SK-N-SH (cell line): ENCODE measurements at regions not wholly inside any gene's neighbourhood (a gene's known extent, or its start where the extent isn't known, plus 50 kb on each side); places are given as distances from the start of the nearest gene placed in this dataset.

Source experiments
- CTCF ChIA-PET: fragments of 300-600, 350-600 bp; formaldehyde crosslinking; extraction: SDS; loops from one replicate; lab custom pipeline; 2021; lab: Yijun Ruan, JAX
- POLR2A ChIA-PET: fragments of 350-600 bp; sonication (Branson Sonifier 250); formaldehyde crosslinking; extraction: SDS; loops from one replicate; lab custom pipeline; 2020; ENCODE audit warnings: antibody characterized with exemption, inconsistent platforms; lab: Yijun Ruan, JAX
- DNase-seq: peaks from one replicate; pipeline ENCODE4 v3.0.0; 2012
- H2AFZ ChIP-seq: fragments of 200-600 bp; sonication (generic); 2 replicates; pipeline ENCODE4 v1.8.1; 2016; ENCODE audit warnings: antibody characterized with exemption, mild to moderate bottlenecking, low read depth
- H3F3A ChIP-seq: fragments of 200-600 bp; sonication (generic); replicated peaks from 2 replicates; pipeline ENCODE3; 2016; ENCODE audit warnings: antibody characterized with exemption, mild to moderate bottlenecking; ENCODE audit not compliant: insufficient read depth
- H3K27ac ChIP-seq, 2 experiments: fragments of 200-500 bp in 1 of 2; fragments of 200-600 bp in 1 of 2; sonication (Bioruptor generic) in 1 of 2; sonication (generic), shearing (Covaris generic) in 1 of 2; 2 replicates each; pipeline versions ENCODE4 v1.5.1 to v1.6.1; 2014 to 2016; ENCODE audit warnings: low read depth in 2 of 2, inconsistent platforms in 1 of 2, low read length in 1 of 2, mild to moderate bottlenecking in 1 of 2, mixed read lengths in 1 of 2
- H3K27me3 ChIP-seq: fragments of 200-600 bp; sonication (generic), shearing (Covaris generic); 2 replicates; pipeline ENCODE4 v1.6.1; 2016; ENCODE audit warnings: mixed run types; ENCODE audit not compliant: insufficient read depth
- H3K36me3 ChIP-seq, 2 experiments: fragments of 200-500 bp in 1 of 2; fragments of 200-600 bp in 1 of 2; sonication (Bioruptor generic) in 1 of 2; sonication (generic) in 1 of 2; replicated peaks in 1 of 2; 2 replicates each; pipeline versions ENCODE3 to v1.5.1; 2014 to 2016; ENCODE audit warnings: low read length in 1 of 2, mild to moderate bottlenecking in 1 of 2; ENCODE audit not compliant: insufficient read depth in 2 of 2, control insufficient read depth in 1 of 2
- H3K4me1 ChIP-seq, 2 experiments: fragments of 200-500 bp in 1 of 2; fragments of 200-600 bp in 1 of 2; sonication (Bioruptor generic) in 1 of 2; sonication (generic), shearing (Covaris generic) in 1 of 2; 2 replicates each; pipeline versions ENCODE4 v1.5.1 to v1.6.1; 2014 to 2016; ENCODE audit warnings: low read depth in 1 of 2, low read length in 1 of 2, mixed run types in 1 of 2; ENCODE audit not compliant: insufficient read depth in 2 of 2, control insufficient read depth in 1 of 2
- H3K4me2 ChIP-seq: fragments of 200-600 bp; sonication (generic), shearing (Covaris generic); 2 replicates; pipeline ENCODE4 v1.6.1; 2017; ENCODE audit warnings: mixed run types
- H3K4me3 ChIP-seq, 2 experiments: fragments of 200-500 bp in 1 of 2; fragments of 200-600 bp in 1 of 2; sonication (Bioruptor generic) in 1 of 2; sonication (generic), shearing (Covaris generic) in 1 of 2; 2 replicates each; pipeline versions ENCODE4 v1.5.1 to v1.8.1; 2014 to 2016; ENCODE audit warnings: low read depth in 2 of 2, inconsistent platforms in 1 of 2, low read length in 1 of 2, mild to moderate bottlenecking in 1 of 2, mixed read lengths in 1 of 2, moderate library complexity in 1 of 2
- H3K79me2 ChIP-seq: fragments of 200-600 bp; sonication (generic); 2 replicates; pipeline ENCODE4 v1.8.1; 2017; ENCODE audit warnings: mild to moderate bottlenecking; ENCODE audit not compliant: insufficient read depth
- H3K9ac ChIP-seq: fragments of 200-600 bp; sonication (generic); 2 replicates; pipeline ENCODE4 v1.6.1; 2017; ENCODE audit warnings: mixed run types
- H3K9me2 ChIP-seq: fragments of 200-600 bp; sonication (generic); 2 replicates; pipeline ENCODE4 v1.6.1; 2017; ENCODE audit warnings: mixed run types
- H3K9me3 ChIP-seq: fragments of 200-600 bp; sonication (generic); 2 replicates; pipeline ENCODE4 v1.6.1; 2017; ENCODE audit warnings: mixed run types, mild to moderate bottlenecking, moderate library complexity
- H4K20me1 ChIP-seq: fragments of 200-600 bp; sonication (generic); 2 replicates; pipeline ENCODE4 v1.6.1; 2017; ENCODE audit warnings: mild to moderate bottlenecking, mixed run types; ENCODE audit not compliant: insufficient read depth
- CHD2 ChIP-seq: fragments of 150-350 bp; IDR thresholded peaks from 2 replicates; pipeline ENCODE4 v1.6.1; 2018; ENCODE audit warnings: low read length; ENCODE audit not compliant: partially characterized antibody
- CTCF ChIP-seq: fragments of 200-600 bp; sonication (generic); IDR thresholded peaks from 2 replicates; pipeline ENCODE4 v1.6.1; 2017; ENCODE audit warnings: antibody characterized with exemption, mild to moderate bottlenecking, moderate library complexity
- EP300 ChIP-seq, 2 experiments: IDR thresholded peaks; 2 replicates each; pipeline versions ENCODE4 v1.4.0 to v1.6.1; 2012; ENCODE audit warnings: borderline replicate concordance in 1 of 2, low read depth in 1 of 2, low read length in 1 of 2
- GABPA ChIP-seq: IDR thresholded peaks from 2 replicates; pipeline ENCODE4 v1.4.0; 2012; ENCODE audit warnings: low read depth, mild to moderate bottlenecking
- GATA2 ChIP-seq: sonication (generic); formaldehyde crosslinking; IDR thresholded peaks from 2 replicates; pipeline ENCODE4 v1.5.0; 2020; ENCODE audit warnings: mild to moderate bottlenecking, missing genetic modification reagents
- MEF2A ChIP-seq: IDR thresholded peaks from 2 replicates; pipeline ENCODE4 v1.4.0; 2012; ENCODE audit warnings: low read depth, borderline replicate concordance
- NFIC ChIP-seq: IDR thresholded peaks from 2 replicates; pipeline ENCODE4 v1.4.0; 2012; ENCODE audit warnings: borderline replicate concordance
- POLR2AphosphoS5 ChIP-seq: IDR thresholded peaks from 2 replicates; pipeline ENCODE4 v1.6.1; 2012; ENCODE audit warnings: low read depth, low read length
- REST ChIP-seq: IDR thresholded peaks from 2 replicates; pipeline ENCODE4 v1.6.1; 2012; ENCODE audit warnings: mild to moderate bottlenecking, low read depth, low read length, moderate library complexity
- RFX5 ChIP-seq: IDR thresholded peaks from 2 replicates; pipeline ENCODE4 v1.6.1; 2012; ENCODE audit warnings: mild to moderate bottlenecking, improper control_type of control experiment, low read length
- SMC3 ChIP-seq: IDR thresholded peaks from 2 replicates; pipeline ENCODE4 v1.6.1; 2012; ENCODE audit warnings: low read depth, low read length, improper control_type of control experiment
- TAF1 ChIP-seq: IDR thresholded peaks from 2 replicates; pipeline ENCODE4 v1.6.1; 2012; ENCODE audit warnings: low read depth, mild to moderate bottlenecking, low read length, moderate library complexity, borderline replicate concordance
- TCF12 ChIP-seq: IDR thresholded peaks from 2 replicates; pipeline ENCODE4 v1.4.0; 2012
- USF1 ChIP-seq: IDR thresholded peaks from 2 replicates; pipeline ENCODE4 v1.4.0; 2012; ENCODE audit warnings: low read depth, borderline replicate concordance
- USF2 ChIP-seq: fragments of 150-350 bp; IDR thresholded peaks from 2 replicates; pipeline ENCODE4 v1.6.1; 2017; ENCODE audit warnings: antibody characterized with exemption, low read length, low read depth, borderline replicate concordance
- YY1 ChIP-seq: IDR thresholded peaks from 2 replicates; pipeline ENCODE4 v1.4.0; 2012; ENCODE audit warnings: low read depth, mild to moderate bottlenecking
- WGBS: methylation state at CpG from one replicate; pipeline ENCODE4 v1.1.6; 2017; ENCODE audit warnings: low lambda C conversion rate; 5-methylcytosine and 5-hydroxymethylcytosine counted together

- Histone ChIP-seq H2AFZ (no peak overlapping the region), H3K4me1 (peaks cover 0 to 6% of the 10 kb centered on the region in 2 experiments; a peak in 1 of 4 replicates), H3K27me3 (no peaks in the 10 kb centered on the region), H3K9me3 (no peaks in the 10 kb centered on the region), H3K4me2 (no peak overlapping the region)
- CTCF ChIA-PET, result interaction anchor here (1.0 kb wide), 1 partner anchor 590 kb away, joined by 7 read pairs; no protein-coding TSS in a partner anchor
- WGBS, result 51% methylated on average over 4 of the region's 4 CpGs
- POLR2A ChIA-PET, result no interaction called here
- TF ChIP-seq SMC3 (no peak), NFIC (no peak), CHD2 (no peak), USF1 (no peak), RFX5 (no peak), USF2 (no peak), GATA2 (CRISPR knock-in tag) (no peak), CTCF (no peak), TAF1 (no peak), EP300 (IDR thresholded peaks at IDR 0.05; ENCODE audit: borderline replicate concordance in 1 of 2, low read depth in 1 of 2, low read length in 1 of 2) (no peak), YY1 (no peak), POLR2AphosphoS5 (no peak), GABPA (no peak), TCF12 (no peak), MEF2A (no peak), REST (no peak)
- TF ChIP-seq, all 33 proteins: peak for 0
- Histone ChIP-seq H3K4me3 (no peak overlapping the region), H3K79me2 (no peaks in the 10 kb centered on the region), H3K27ac (no peak overlapping the region), H3K9ac (no peak overlapping the region), H3K9me2 (no peaks in the 10 kb centered on the region), H4K20me1 (no peaks in the 10 kb centered on the region), H3K36me3 (no peaks in the 10 kb centered on the region), H3F3A (no peaks in the 10 kb centered on the region)
- DNase-seq, result no peak
Observed at GRCh38 chr20:48031122-48031521, 245.8 kb upstream of the SULF2 start.
